H9 (cell line): ENCODE measurements at regions not wholly inside any gene's neighbourhood (a gene's known extent, or its start where the extent isn't known, plus 50 kb on each side); places are given as distances from the start of the nearest gene placed in this dataset.

Experiments used
- DNase-seq: peaks from one replicate; pipeline ENCODE4 v3.0.0-alpha.2; 2017
- H2AFZ ChIP-seq: one replicate; pipeline ENCODE4 v1.6.1; 2013; ENCODE audit warnings: mild to moderate bottlenecking, low read length, control low read depth, moderate library complexity
- H2AK5ac ChIP-seq: 2 replicates; pipeline ENCODE4 v1.6.1; 2013; ENCODE audit warnings: low read length, control low read depth, mixed read lengths; ENCODE audit not compliant: insufficient read length
- H2BK120ac ChIP-seq: one replicate; pipeline ENCODE4 v1.6.1; 2013; ENCODE audit warnings: low read depth, mild to moderate bottlenecking, low read length, control low read depth, inconsistent platforms; ENCODE audit not compliant: poor library complexity, severe bottlenecking
- H2BK12ac ChIP-seq: 2 replicates; pipeline ENCODE4 v1.6.1; 2013; ENCODE audit warnings: low read length, control low read depth, mixed read lengths, low read depth; ENCODE audit not compliant: insufficient read length
- H2BK15ac ChIP-seq: 2 replicates; pipeline ENCODE4 v1.6.1; 2013; ENCODE audit warnings: low read depth, low read length, control low read depth
- H2BK20ac ChIP-seq: one replicate; pipeline ENCODE4 v1.6.1; 2013; ENCODE audit warnings: low read depth, mild to moderate bottlenecking, low read length, control low read depth, inconsistent platforms; ENCODE audit not compliant: poor library complexity, severe bottlenecking
- H2BK5ac ChIP-seq: 2 replicates; pipeline ENCODE4 v1.6.1; 2013; ENCODE audit warnings: low read length, control low read depth, mixed read lengths; ENCODE audit not compliant: insufficient read length
- H3K14ac ChIP-seq: 2 replicates; pipeline ENCODE4 v1.6.1; 2013; ENCODE audit warnings: low read length, control low read depth; ENCODE audit not compliant: insufficient read depth
- H3K18ac ChIP-seq: 2 replicates; pipeline ENCODE4 v1.6.1; 2013; ENCODE audit warnings: low read depth, mild to moderate bottlenecking, mixed read lengths, low read length, control low read depth; ENCODE audit not compliant: insufficient read length
- H3K23ac ChIP-seq: 2 replicates; pipeline ENCODE4 v1.6.1; 2013; ENCODE audit warnings: low read length, control low read depth, mixed read lengths, low read depth; ENCODE audit not compliant: insufficient read length
- H3K23me2 ChIP-seq: 2 replicates; pipeline ENCODE4 v1.6.1; 2013; ENCODE audit warnings: low read depth, mild to moderate bottlenecking, mixed read lengths, low read length, control low read depth; ENCODE audit not compliant: insufficient read length, poor library complexity, severe bottlenecking
- H3K27ac ChIP-seq: 2 replicates; pipeline ENCODE4 v1.5.1; 2013; ENCODE audit warnings: low read length, control low read depth, mixed read lengths, low read depth; ENCODE audit not compliant: insufficient read length
- H3K27me3 ChIP-seq: 2 replicates; pipeline ENCODE4 v1.6.1; 2013; ENCODE audit warnings: low read length, control low read depth, inconsistent platforms; ENCODE audit not compliant: insufficient read depth
- H3K4ac ChIP-seq: 2 replicates; pipeline ENCODE4 v1.6.1; 2013; ENCODE audit warnings: low read depth, mild to moderate bottlenecking, control low read depth, inconsistent platforms, low read length, moderate library complexity
- H3K4me1 ChIP-seq: 2 replicates; pipeline ENCODE4 v1.6.1; 2013; ENCODE audit warnings: low read length, control low read depth, inconsistent platforms; ENCODE audit not compliant: insufficient read depth
- H3K4me2 ChIP-seq: 2 replicates; pipeline ENCODE4 v1.6.1; 2013; ENCODE audit warnings: low read length, control low read depth, mixed read lengths; ENCODE audit not compliant: insufficient read length, insufficient read depth
- H3K56ac ChIP-seq: 2 replicates; pipeline ENCODE4 v1.6.1; 2013; ENCODE audit warnings: low read depth, mild to moderate bottlenecking, mixed read lengths, low read length, control low read depth; ENCODE audit not compliant: insufficient read length
- H3K79me1 ChIP-seq: 2 replicates; pipeline ENCODE4 v1.6.1; 2013; ENCODE audit warnings: low read depth, mild to moderate bottlenecking, moderate library complexity, low read length, control low read depth, inconsistent platforms; ENCODE audit not compliant: insufficient read depth, poor library complexity, severe bottlenecking
- H3K79me2 ChIP-seq: 2 replicates; pipeline ENCODE4 v1.6.1; 2013; ENCODE audit warnings: low read length, control low read depth, inconsistent platforms; ENCODE audit not compliant: insufficient read depth
- H3K9ac ChIP-seq: 2 replicates; pipeline ENCODE4 v1.6.1; 2013; ENCODE audit warnings: low read length, control low read depth, mixed read lengths; ENCODE audit not compliant: insufficient read length; ENCODE audit errors: extremely low read depth
- H3K9me3 ChIP-seq: one replicate; pipeline ENCODE4 v1.6.1; 2013; ENCODE audit warnings: low read depth, low read length, inconsistent platforms; ENCODE audit not compliant: control insufficient read depth
- H3T11ph ChIP-seq: one replicate; pipeline ENCODE4 v1.6.1; 2013; ENCODE audit warnings: mild to moderate bottlenecking, low read length, control low read depth, inconsistent platforms
- H4K20me1 ChIP-seq: one replicate; pipeline ENCODE4 v1.6.1; 2013; ENCODE audit not compliant: control insufficient read depth, insufficient read length, insufficient read depth
- H4K5ac ChIP-seq: 2 replicates; pipeline ENCODE4 v1.6.1; 2013; ENCODE audit warnings: low read depth, mild to moderate bottlenecking, mixed read lengths, low read length, control low read depth; ENCODE audit not compliant: insufficient read length
- H4K8ac ChIP-seq: replicated peaks from 2 replicates; pipeline ENCODE4 v1.6.1; 2013; ENCODE audit warnings: low read length, control low read depth, mixed read lengths, low read depth; ENCODE audit not compliant: insufficient read length
- H4K91ac ChIP-seq: 2 replicates; pipeline ENCODE4 v1.6.1; 2013; ENCODE audit warnings: low read depth, mild to moderate bottlenecking, moderate library complexity, mixed read lengths, low read length, control low read depth; ENCODE audit not compliant: insufficient read length
- H3K27ac Mint-ChIP-seq, 3 experiments: 2 replicates in 2 of 3; 3 replicates in 1 of 3; pipeline ENCODE4 v1.8.0; 2020 to 2021; ENCODE audit warnings: mixed read lengths in 3 of 3, mild to moderate bottlenecking in 1 of 3, moderate library complexity in 1 of 3
- H3K27me3 Mint-ChIP-seq: 2 replicates; pipeline ENCODE4 v1.8.0; 2021; ENCODE audit warnings: low read depth, mild to moderate bottlenecking, moderate library complexity, mixed read lengths
- H3K36me3 Mint-ChIP-seq, 3 experiments: 2 replicates in 2 of 3; 3 replicates in 1 of 3; pipeline ENCODE4 v1.8.0; 2020 to 2021; ENCODE audit warnings: low read depth in 3 of 3, mixed read lengths in 3 of 3; ENCODE audit not compliant: insufficient read depth in 1 of 3
- H3K4me1 Mint-ChIP-seq, 2 experiments: 2 replicates each; pipeline ENCODE4 v1.8.0; 2020; ENCODE audit warnings: mixed read lengths in 2 of 2
- H3K4me3 Mint-ChIP-seq, 2 experiments: 2 replicates in 1 of 2; 3 replicates in 1 of 2; pipeline ENCODE4 v1.8.0; 2020 to 2021; ENCODE audit warnings: mild to moderate bottlenecking in 2 of 2, mixed read lengths in 2 of 2, moderate library complexity in 1 of 2
- H3K9me3 Mint-ChIP-seq, 2 experiments: 2 replicates in 1 of 2; 3 replicates in 1 of 2; pipeline ENCODE4 v1.8.0; 2020; ENCODE audit warnings: mild to moderate bottlenecking in 2 of 2, mixed read lengths in 2 of 2, moderate library complexity in 1 of 2
- WGBS: extraction: QIAGEN DNeasy Blood & Tissue Kit; methylation state at CpG from one replicate; pipeline ENCODE4 v1.1.7; 2013; ENCODE audit warnings: missing lambda C conversion rate, low lambda C conversion rate, mixed read lengths; ENCODE audit not compliant: insufficient read length; ENCODE audit errors: extremely low coverage; 5-methylcytosine and 5-hydroxymethylcytosine counted together
- TF ChIP-seq, protein P1 (sequence below): fragments of 200-600 bp; sonication (generic); conservative IDR thresholded peaks from 3 replicates; pipeline ENCODE4 v1.8.0; 2021; ENCODE audit warnings: antibody characterized with exemption, mild to moderate bottlenecking

DNA sequence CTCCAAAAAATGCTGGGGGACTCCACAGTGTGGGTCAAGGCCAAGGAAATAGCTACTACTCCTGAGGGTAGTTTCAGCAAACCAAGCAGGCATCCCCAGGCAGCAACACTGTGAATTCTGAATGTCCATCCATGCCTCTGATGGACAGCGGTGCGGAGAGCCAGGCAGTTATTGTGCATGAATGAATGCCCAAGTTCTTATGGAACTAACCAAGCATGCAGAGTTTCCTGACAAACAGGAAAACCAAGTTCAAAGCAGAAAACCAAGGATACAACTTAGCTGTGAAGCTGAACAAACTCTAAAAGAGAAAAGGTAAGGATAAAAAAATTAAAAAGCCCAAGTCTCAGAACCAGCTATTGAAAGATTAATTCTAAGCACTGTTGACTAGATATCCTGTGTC is 642.6 kb upstream of the HS3ST1 start:
- Histone ChIP-seq H3T11ph (no peak overlapping the region), H3K4me1 (no peaks in the 10 kb centered on the region), H4K8ac (no peak overlapping the region), H3K23ac (no peak overlapping the region), H2AFZ (no peak overlapping the region), H2BK120ac (no peak overlapping the region), H3K23me2 (no peaks in the 10 kb centered on the region), H2BK12ac (peak overlapping the region; percentile 35), H2BK15ac (no peak overlapping the region), H4K91ac (no peak overlapping the region), H3K79me2 (no peaks in the 10 kb centered on the region), H2AK5ac (no peak overlapping the region), H4K5ac (no peak overlapping the region), H3K79me1 (no peaks in the 10 kb centered on the region), H3K27ac (no peak overlapping the region), H2BK20ac (no peak overlapping the region), H3K18ac (no peak overlapping the region), H3K27me3 (no peaks in the 10 kb centered on the region), H3K9ac (no peak overlapping the region), H4K20me1 (no peaks in the 10 kb centered on the region), H3K56ac (no peak overlapping the region), H2BK5ac (no peak overlapping the region), H3K9me3 (no peaks in the 10 kb centered on the region), H3K14ac (0 out of 2 replicates have a peak overlapping the region, but pooled peaks have one; percentile 75), H3K4me2 (no peak overlapping the region), H3K4ac (no peak overlapping the region)
- no CpG with 5 or more reads among the region's 2 CpGs for WGBS
- peaks cover 2 to 3% of the 10 kb centered on the region in 2 experiments; a peak in 2 of 4 replicates for H3K4me1 Mint-ChIP-seq
- TF ChIP-seq, protein P1, sequence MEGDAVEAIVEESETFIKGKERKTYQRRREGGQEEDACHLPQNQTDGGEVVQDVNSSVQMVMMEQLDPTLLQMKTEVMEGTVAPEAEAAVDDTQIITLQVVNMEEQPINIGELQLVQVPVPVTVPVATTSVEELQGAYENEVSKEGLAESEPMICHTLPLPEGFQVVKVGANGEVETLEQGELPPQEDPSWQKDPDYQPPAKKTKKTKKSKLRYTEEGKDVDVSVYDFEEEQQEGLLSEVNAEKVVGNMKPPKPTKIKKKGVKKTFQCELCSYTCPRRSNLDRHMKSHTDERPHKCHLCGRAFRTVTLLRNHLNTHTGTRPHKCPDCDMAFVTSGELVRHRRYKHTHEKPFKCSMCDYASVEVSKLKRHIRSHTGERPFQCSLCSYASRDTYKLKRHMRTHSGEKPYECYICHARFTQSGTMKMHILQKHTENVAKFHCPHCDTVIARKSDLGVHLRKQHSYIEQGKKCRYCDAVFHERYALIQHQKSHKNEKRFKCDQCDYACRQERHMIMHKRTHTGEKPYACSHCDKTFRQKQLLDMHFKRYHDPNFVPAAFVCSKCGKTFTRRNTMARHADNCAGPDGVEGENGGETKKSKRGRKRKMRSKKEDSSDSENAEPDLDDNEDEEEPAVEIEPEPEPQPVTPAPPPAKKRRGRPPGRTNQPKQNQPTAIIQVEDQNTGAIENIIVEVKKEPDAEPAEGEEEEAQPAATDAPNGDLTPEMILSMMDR = no peak
- H3K36me3 Mint-ChIP-seq = no peaks in the 10 kb centered on the region
- DNase-seq = no peak
- H3K4me3 Mint-ChIP-seq = no peak overlapping the region
- no peaks in the 10 kb centered on the region for H3K27me3 Mint-ChIP-seq
- peak overlapping the region in 1 of 3 experiments; percentile 70; a peak in 1 of 7 replicates for H3K27ac Mint-ChIP-seq
- H3K9me3 Mint-ChIP-seq = no peaks in the 10 kb centered on the region; a peak in 1 of 5 replicates
